Cerebellar cortex (tissue), 1 donor: ENCODE measurements at regions not wholly inside any gene's neighbourhood (a gene's known extent, or its start where the extent isn't known, plus 50 kb on each side); places are given as distances from the start of the nearest gene placed in this dataset.

Experiments
- DNase-seq: peaks from one replicate; pipeline ENCODE4 v3.0.0-alpha.2; 2015; ENCODE audit warnings: low spot score

DNA sequence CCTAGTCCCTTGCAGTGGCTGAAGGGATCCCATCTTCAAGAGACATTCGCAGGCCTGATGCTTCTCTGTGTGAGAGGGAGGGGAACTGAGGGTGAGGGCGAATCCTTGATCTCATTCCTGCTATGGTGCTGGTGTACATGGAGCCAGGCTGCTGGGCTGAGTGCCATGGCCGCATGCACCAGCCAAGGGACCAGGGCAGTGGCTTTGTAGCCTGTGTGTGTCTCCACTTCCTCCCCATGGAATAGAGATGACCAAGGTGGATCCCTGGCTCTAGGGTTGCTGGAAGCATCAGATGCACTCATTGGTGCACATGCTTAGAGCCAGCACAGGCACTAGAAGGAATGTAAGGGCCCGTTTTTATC, 195.0 kb downstream of the FOXL1 start:
- DNase-seq: no peak

- no peak for DNase-seq
Measured at GRCh38 chr16:86774931-86775330, 196.6 kb downstream of the FOXL1 start.

- DNase-seq: no peak
Measured at GRCh38 chr16:86775511-86775921, 197.2 kb downstream of the FOXL1 start.

GRCh38 chr16:86777381-86777946, 199.1 kb downstream of the FOXL1 start:
- DNase-seq: no peak

DNA sequence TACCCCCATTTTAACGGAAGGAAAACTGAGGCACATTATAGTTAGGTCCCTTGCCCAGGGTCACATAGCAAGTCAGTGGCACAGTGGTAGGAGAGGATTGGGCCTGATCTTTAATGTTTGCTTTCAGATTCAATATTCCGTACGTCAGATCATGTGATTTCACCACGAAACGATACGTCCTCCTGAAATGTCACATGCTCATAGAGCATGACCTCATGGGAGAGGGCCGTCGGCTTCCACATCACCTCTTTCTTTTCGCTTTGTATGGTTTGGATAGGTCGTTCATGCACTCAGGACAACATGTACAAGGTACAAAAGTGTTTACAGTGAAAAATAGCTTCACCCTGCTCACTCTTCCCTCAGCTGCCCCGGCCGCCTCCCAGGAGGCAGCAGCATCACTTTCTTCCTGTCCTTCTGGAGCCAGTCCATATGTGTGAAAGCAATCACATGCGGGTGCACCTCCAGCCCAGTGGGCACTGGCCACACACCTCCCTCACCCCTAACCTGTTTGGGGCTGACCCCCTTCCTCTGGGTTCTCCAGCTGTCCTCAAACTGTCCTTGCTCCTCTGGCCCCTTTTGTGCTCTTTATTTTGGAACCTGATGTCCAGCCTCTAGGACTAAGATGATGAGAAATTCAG, 199.9 kb downstream of the FOXL1 start:
- DNase-seq: no peak

DNA sequence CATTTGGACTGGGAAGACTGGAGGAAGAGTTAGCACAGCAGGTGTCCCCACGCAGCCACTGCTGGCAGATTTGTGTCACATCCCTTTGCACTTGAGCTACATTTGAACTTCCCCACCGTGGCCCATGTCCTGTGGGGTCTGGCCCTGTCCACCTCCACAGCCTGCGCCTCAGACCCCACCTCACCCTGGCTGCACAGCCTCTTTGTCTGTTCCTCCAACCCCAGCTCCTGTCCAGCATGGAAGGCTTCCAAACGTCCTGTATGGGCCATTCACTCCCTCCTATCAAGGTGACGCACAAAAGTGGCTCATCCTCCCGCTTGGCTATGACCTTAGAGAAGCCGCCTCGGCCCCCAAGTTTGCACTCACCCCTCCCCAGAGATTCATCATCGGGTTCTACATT, 200.6 kb downstream of the FOXL1 start:
- no peak for DNase-seq

- no peak for DNase-seq
Measured at GRCh38 chr16:86781046-86781445, 202.7 kb downstream of the FOXL1 start.

- no peak for DNase-seq
Measured at GRCh38 chr16:86783636-86784626, 205.6 kb downstream of the FOXL1 start.

DNA sequence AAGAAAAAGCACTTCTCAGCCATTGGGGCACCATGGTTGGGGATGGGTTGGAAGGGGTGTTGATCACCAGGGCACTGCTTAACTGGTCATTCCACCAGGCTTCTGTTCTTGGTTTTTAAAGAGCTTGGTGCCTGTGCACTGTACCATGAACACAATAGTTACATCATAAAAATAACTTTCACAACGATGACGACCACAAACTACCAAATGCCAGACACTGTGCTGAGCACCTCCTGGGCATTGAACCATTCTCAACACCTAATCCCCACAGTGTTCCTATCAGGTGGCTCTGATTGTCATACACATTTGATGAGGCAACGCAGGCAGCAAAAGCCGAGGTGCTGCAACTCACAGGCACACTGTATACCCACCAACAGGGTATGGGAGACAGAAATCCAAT, 208.0 kb downstream of the FOXL1 start:
- DNase-seq: no peak

GRCh38 chr16:86786994-86787393, 208.6 kb downstream of the FOXL1 start:
- no peak for DNase-seq

DNA sequence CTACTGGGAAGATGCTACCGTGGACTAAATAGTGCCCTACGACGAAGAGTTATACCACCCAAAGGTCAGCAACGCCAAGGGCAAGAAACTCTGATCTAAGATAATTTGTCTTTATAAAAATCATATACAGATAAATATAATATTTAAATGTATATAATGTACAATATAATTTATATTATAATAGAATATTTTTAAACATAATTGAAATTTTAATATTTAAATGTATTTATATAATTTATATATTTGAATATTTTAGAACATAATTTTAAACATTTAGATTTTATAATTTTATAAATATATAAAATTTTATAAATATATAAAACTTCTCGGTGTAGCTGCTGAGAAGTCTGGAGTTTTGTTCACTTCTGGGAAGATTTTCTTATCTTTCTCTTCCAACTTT, 209.2 kb downstream of the FOXL1 start:
- DNase-seq: no peak

GRCh38 chr16:86789621-86790051, 211.3 kb downstream of the FOXL1 start:
- DNase-seq: peak; percentile 10

GRCh38 chr16:86791287-86792035, 213.1 kb downstream of the FOXL1 start:
- DNase-seq: no peak

DNA sequence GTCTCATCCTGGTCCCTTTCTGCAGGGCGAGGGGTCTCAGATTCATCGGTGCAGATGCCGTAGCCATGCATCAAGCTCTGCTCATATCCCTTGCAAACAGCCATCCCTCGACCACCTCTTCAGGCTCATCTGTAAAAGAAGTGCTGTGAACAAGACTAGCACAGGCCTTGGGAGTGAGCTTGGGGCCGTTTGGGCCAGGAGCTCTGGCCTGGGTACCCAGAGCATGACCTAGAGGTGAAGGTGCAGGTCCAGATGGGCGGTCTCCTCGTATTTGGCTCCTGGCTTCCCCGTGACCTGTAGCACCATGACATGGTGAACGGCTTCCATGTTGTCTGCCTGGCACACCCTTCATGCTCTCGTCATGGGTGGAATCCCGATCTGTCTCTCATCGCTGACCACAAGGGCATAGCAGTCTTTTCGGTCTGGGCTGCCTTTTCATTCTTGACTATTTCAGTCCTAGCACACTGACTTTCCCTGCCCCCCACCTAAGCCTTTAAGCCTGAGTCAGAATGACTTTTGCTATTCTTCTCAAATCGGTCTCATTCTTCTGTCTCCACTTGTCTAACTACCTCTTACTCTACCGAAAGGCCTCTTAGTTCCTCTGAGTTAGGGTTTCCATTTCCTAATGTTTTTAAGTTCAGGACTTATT, 216.0 kb downstream of the FOXL1 start:
- DNase-seq: no peak

GRCh38 chr16:86797700-86798099, 219.4 kb downstream of the FOXL1 start:
- no peak for DNase-seq

DNA sequence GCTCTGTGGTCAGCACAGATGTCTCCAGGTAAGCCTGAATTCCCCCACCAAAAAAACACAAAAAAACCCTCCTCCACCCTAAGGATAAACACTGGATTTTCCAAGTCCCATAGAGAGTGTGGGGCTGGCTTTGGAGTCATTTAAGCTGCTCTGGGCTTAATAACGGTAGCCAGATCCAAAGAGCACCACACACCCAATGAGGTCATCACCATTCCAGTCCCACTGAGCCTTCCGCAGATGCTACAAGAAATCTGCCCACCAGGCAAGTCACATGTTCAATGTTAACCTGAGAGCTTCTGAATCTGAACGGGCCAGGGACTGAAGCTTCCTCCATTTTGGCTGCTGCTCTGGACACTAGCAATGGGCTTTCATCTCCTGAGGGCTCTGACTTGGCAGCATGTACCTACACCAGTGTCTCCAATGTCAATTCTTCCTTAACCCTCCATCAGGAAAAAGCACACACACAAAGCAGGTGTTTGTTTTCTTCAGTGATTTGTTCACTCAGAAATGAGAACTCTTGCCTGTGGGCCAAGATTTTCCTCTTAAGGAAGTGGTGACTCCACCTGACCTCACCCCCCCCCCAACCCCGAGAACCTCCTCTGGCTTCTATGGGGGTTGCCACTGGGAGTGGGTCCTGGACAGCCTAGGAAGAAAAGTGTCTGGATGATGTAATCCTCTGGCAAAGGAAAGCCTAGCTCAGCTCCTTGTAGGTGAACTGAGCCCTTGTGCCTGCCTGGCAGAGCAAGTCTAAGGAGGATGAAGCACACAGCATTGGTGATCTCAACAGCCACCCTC, 220.1 kb downstream of the FOXL1 start:
- DNase-seq: no peak

GRCh38 chr16:86799367-86799766, 221.0 kb downstream of the FOXL1 start:
- DNase-seq: no peak

DNA sequence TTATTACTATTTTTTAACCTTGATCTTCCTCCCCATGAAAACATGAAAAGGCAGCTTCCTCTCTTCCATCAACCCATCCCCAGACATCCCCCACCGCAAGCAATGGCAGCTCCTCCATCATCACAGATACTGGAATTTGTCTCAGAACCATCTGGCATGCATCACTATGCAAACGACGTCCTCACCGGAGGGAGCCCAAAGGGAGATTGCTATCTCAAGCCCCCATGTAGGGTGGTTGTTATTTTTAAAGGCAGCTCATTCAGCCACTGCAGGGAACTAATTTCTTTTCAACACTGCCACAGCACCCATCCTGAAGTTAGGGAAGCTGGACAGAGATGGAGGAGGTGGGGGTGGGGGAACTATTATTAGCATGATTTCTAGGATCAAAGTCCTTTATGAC, 222.5 kb downstream of the FOXL1 start:
- DNase-seq: no peak

DNA sequence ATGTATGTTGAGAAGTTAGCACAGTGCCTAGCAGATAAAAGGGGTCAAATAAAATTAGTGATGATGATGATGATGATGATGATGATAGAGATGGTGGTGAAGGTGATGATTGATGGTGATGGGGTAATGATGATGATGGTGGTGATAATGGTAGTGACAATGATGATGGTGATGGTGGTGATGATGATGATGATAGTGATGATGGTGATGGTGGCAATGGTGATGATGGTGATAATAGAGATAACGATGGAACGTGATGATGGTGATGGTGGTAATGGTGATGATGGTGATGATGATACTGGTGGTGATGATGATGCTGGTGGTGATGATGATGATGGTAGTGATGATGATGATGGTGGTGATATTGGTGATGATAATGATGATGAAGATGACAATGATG, 223.7 kb downstream of the FOXL1 start:
- no peak for DNase-seq

GRCh38 chr16:86805188-86805587, 226.8 kb downstream of the FOXL1 start:
- DNase-seq: no peak
